SK-N-SH treated with all-trans-retinoic acid at 6 μM for 48 hours (cell line): ENCODE measurements at regions not wholly inside any gene's neighbourhood (a gene's known extent, or its start where the extent isn't known, plus 50 kb on each side); places are given as distances from the start of the nearest gene placed in this dataset.

Experiments used
- ARNTL ChIP-seq: fragments of 450-650 bp; formaldehyde crosslinking; IDR thresholded peaks from 2 replicates; pipeline ENCODE4 v1.5.0; 2020; ENCODE audit warnings: low read depth, mild to moderate bottlenecking, moderate library complexity, borderline replicate concordance
- CREB5 ChIP-seq: fragments of 250-450 bp; sonication (Bioruptor Pico); IDR thresholded peaks from 2 replicates; pipeline ENCODE4 v1.5.1; 2020; ENCODE audit warnings: low read depth, mild to moderate bottlenecking, moderate library complexity
- CSDC2 ChIP-seq: fragments of 250-450 bp; sonication (Bioruptor Pico); IDR thresholded peaks from 2 replicates; pipeline ENCODE4 v1.5.0; 2020; ENCODE audit warnings: mild to moderate bottlenecking, moderate library complexity
- CSRNP3 ChIP-seq: fragments of 250-450 bp; sonication (Bioruptor Pico); IDR thresholded peaks from 2 replicates; pipeline ENCODE4 v1.5.1; 2021; ENCODE audit warnings: mild to moderate bottlenecking, moderate library complexity
- ISL1 ChIP-seq: fragments of 250-450 bp; sonication (Bioruptor Pico); IDR thresholded peaks from 2 replicates; pipeline ENCODE4 v2.1.2; 2022; ENCODE audit warnings: mild to moderate bottlenecking, moderate library complexity
- PATZ1 ChIP-seq: fragments of 250-450 bp; sonication (Bioruptor Pico); IDR thresholded peaks from 2 replicates; pipeline ENCODE4 v1.8.0; 2020; ENCODE audit warnings: mild to moderate bottlenecking, moderate library complexity, borderline replicate concordance
- POU6F1 ChIP-seq: fragments of 250-450 bp; sonication (Bioruptor Pico); IDR thresholded peaks from 2 replicates; pipeline ENCODE4 v1.8.0; 2021; ENCODE audit warnings: low read depth, mild to moderate bottlenecking, moderate library complexity, borderline replicate concordance
- PPARA ChIP-seq: fragments of 250-450 bp; sonication (Bioruptor Pico); IDR thresholded peaks from 2 replicates; pipeline ENCODE4 v1.5.0; 2020; ENCODE audit warnings: mild to moderate bottlenecking, borderline replicate concordance
- RARB ChIP-seq: fragments of 250-450 bp; sonication (Bioruptor Pico); IDR thresholded peaks from 2 replicates; pipeline ENCODE4 v1.8.0; 2021; ENCODE audit warnings: mild to moderate bottlenecking, moderate library complexity
- SNAI2 ChIP-seq: fragments of 250-450 bp; sonication (Bioruptor Pico); IDR thresholded peaks from 2 replicates; pipeline ENCODE4 v1.5.0; 2020; ENCODE audit warnings: mild to moderate bottlenecking, moderate library complexity
- ZFP3 ChIP-seq: fragments of 250-450 bp; sonication (Bioruptor Pico); IDR thresholded peaks from 2 replicates; pipeline ENCODE4 v1.5.0; 2020; ENCODE audit warnings: mild to moderate bottlenecking, moderate library complexity
- ZFP30 ChIP-seq: fragments of 450-650 bp; formaldehyde crosslinking; IDR thresholded peaks from 2 replicates; pipeline ENCODE4 v1.5.0; 2022; ENCODE audit warnings: mild to moderate bottlenecking, moderate library complexity
- ZNF565 ChIP-seq: fragments of 450-650 bp; formaldehyde crosslinking; conservative IDR thresholded peaks from 2 replicates; pipeline ENCODE4 v1.5.0; 2020; ENCODE audit warnings: low read depth, mild to moderate bottlenecking, moderate library complexity
- ZNF8 ChIP-seq: fragments of 450-650 bp; formaldehyde crosslinking; IDR thresholded peaks from 2 replicates; pipeline ENCODE4 v1.5.0; 2020; ENCODE audit warnings: mild to moderate bottlenecking, moderate library complexity

GRCh38 chr14:37711831-37712475 lies 116.5 kb downstream of the TTC6 start:
- TF ChIP-seq CSRNP3 (CRISPR knock-in tag) (no peak), POU6F1 (CRISPR knock-in tag) (no peak), ZNF565 (CRISPR knock-in tag) (no peak), ZFP3 (CRISPR knock-in tag) (no peak), ZFP30 (CRISPR knock-in tag) (no peak), PATZ1 (CRISPR knock-in tag) (no peak), SNAI2 (CRISPR knock-in tag) (no peak), RARB (no peak), ARNTL (no peak), CSDC2 (CRISPR knock-in tag) (no peak), CREB5 (no peak), PPARA (CRISPR knock-in tag) (no peak), ZNF8 (CRISPR knock-in tag) (no peak), ISL1 (CRISPR knock-in tag) (no peak)
